ENCODE measurements at regions not wholly inside any gene's neighbourhood (a gene's known extent, or its start where the extent isn't known, plus 50 kb on each side); places are given as distances from the start of the nearest gene placed in this dataset.
"Not testable (repeated sequence)": the region's sequence is repeated elsewhere in the genome, so short reads cannot be mapped to it uniquely, and the experiment has no call there.

DNA sequence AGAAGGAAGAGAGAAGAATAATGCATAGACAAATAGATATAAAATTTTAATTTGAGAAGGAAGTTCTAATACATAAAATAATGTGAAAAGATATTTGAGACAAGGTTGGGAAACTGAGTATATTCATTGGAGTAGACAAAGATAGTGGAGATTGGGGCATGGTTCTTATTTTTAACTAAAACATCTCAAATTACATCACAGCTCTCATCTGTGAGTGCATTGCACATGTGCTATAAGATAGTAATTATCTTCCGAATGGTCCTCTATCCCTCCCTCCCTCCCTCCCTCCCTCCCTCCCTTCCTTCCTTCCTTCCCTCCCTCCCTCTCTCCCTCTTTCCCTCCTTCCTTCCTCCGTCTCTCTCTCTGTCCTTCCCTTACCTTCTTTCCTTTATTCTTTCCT, 1104.0 kb upstream of the FLRT2 start:
- DNase-seq (ENCODE audit: low spot score) (no peak), ATAC-seq (no peak)

DNA sequence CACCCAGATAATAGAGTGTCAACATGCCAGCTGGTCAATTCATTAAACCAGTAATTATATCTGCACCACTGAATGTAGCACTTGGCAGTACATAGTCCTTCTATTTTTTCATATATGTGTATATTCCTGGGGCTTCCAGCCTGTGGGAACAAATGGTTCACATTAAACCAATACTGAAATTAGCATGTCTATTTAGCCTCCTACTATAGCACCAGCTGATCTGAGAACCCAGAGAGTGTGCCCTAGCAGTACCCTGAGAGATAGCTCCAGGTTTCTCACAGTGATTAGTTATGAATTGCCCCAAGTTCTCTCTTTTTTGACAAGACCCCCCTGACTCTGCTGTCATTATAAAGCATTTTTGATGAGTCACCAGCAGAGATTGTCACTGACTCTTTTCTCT, 1097.3 kb upstream of the FLRT2 start:
- ATAC-seq, result no peak
- no peak for DNase-seq (ENCODE audit: low spot score)

DNA sequence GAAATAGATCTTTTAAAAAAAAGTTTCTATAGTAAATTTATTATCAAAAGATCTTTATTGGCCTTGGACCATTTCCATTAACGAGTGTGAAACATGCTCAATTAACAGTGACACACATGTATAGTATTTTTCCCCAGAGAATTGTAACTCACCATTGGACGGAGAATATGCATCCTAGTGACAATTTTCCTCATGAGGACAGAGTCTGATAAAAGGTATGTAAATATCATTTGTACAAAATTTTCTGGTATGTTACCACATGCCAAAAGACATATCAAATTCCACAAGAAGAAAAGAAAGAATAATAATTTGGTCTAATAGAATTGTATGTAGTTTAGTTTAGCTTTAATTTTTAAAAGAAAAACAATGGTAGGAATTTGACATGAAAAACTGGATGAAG, 1096.0 kb upstream of the FLRT2 start:
- no peak for ATAC-seq
- no peak for DNase-seq (ENCODE audit: low spot score)

DNA sequence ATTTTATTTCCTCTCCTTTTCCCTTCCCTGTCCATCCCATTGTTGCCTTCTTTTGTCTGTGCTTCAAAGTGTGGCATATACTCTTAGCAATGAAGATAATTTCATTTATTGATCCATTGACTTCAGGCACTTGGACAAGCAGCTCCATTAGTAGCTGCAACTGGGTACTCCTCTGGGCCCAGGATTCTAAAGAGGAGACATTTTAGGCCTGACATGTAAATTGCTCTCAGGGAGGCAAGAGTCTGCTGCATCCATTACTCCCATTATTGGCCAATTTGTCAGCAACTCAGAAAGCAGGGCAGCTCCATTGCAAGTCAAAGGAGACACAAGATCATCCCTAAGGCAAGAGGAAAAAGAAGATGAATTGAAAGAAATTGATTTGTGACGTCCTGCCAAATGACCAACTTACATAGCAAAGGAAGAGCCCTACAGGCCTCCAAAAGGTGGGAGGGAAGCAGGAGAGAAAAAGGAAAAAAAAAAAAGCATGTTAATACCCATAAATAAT, 1094.1 kb upstream of the FLRT2 start:
- DNase-seq (ENCODE audit: low spot score), result no peak
- no peak for ATAC-seq

DNA sequence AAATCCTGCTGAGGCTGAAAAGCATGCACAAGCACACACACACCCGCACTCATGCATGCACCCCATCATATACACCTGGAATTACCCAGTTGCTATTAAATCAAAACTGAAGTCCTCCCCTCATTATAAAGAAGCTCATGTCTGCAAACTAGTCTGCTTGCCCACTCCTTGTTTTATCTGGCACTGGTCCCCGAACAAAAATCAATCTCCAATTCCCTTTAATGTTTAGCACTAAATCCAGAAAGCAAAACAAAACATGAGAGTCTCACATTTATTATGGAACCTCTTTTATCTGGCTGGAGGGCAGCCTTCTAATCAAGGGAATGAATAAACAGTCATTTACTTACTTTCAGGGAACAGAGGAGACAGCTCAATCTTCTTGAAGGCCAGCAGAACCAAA, 1093.4 kb upstream of the FLRT2 start:
- ATAC-seq (no peak), DNase-seq (ENCODE audit: low spot score) (no peak)

DNA sequence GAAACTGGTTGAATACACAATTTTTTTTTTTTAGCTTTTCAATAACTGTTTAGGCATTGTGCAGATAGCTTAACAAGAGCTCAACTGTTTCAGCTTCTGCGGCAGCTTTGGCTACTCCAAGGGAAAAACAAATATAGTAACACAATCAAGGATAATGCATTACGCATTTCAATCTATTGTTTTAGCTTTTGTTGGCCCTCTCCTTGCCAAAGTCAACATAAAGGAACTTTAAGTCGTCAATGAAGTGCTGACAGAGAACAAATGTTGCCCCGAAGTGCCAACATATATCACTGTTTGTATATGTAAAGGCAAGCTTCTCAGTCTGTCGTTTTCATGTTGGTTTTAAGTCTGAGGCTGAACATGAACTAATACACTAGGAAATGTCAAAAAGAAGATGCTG, 1087.4 kb upstream of the FLRT2 start:
- ATAC-seq (no peak), DNase-seq (ENCODE audit: low spot score) (no peak)

DNA sequence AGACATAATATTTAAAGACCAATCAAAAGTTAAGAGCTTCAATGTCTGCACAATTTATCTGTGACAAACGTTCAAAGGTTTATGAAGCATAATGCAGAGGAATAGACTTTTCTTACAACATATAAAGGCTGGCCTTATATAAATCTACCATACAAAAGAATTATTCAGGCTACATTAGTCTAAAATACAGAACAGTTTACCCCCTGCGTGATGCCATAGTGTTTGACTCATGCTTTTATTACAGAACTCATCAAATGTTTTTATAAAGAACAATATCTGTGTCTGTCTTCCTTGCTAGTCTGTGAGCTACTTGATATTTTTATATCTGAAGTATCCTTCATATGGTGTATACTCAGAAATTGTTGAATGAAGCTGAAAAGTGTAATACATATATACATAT, 1084.5 kb upstream of the FLRT2 start:
- DNase-seq (ENCODE audit: low spot score), result no peak
- ATAC-seq, result no peak

DNA sequence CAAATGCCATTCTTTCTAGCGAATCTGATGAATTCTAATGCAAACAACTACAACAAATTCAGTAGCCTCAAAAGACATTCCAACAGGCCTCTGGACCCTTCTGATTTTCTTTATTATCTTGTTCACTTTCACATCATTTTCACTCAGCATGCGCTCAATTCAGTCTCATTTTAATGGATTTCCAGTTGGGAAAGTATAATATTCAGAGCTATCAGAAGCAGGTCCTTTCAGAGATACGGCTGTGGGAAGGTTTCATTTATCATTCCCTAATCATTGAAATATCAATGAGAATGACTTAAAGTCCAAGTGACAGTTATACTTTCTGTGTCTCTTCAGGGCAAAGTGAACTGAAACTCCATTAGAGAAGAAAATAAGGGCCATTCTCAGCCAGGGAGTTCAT, 1083.7 kb upstream of the FLRT2 start:
- ATAC-seq (no peak), DNase-seq (ENCODE audit: low spot score) (no peak)

DNA sequence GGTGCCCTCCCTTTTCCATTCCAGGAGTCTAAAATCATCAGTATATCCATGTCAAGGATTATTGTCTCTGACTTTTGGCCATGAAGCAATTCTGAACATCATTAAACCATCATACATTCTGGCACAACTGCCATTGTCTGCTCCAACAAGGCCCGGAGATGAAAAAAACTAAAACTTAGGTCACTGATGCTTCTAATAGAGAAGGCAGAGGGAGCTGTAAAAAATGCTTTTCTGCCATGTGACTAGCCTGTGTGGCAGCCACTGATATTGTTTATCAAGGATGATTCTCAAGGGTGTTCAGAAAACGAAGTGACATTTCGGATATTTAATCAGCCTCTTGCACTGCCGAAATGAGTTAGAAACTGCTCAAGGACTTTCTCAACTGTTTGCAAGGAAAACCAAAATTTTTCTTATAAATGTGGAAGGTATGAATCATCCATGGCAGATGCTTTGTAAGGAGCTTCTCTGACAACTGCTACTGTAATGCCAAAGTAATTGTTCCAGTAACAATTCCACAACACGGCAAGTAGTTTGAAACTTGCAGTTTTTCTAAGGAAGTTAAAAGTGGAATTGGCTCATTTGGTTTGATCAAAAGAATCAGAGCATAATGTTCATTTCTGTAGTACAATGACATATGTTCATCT, 1076.5 kb upstream of the FLRT2 start:
- ATAC-seq, result no peak

DNA sequence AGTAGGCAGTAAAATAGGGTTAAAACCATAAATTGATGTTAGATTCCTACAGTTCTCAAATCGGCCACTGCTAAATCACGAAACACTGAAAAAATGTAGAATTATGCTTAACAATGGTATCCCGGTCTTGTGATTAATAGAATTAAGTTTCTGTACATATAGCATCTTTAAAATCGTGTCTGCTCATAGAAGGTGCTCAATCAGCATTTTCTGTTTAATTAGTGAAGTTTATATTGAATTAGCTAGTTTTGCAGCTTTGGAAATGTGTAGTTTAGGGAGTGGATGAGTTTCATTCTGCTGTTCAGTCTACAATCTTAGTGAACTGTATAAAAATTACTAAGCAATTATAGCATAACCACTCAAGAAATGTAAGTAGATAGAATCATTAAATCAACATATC, 1075.8 kb upstream of the FLRT2 start:
- no peak for ATAC-seq
- no peak for DNase-seq (ENCODE audit: low spot score)

More for the DNA sequence above, 1076.5 kb upstream of the FLRT2 start:
- DNase-seq (ENCODE audit: low spot score), result no peak

DNA sequence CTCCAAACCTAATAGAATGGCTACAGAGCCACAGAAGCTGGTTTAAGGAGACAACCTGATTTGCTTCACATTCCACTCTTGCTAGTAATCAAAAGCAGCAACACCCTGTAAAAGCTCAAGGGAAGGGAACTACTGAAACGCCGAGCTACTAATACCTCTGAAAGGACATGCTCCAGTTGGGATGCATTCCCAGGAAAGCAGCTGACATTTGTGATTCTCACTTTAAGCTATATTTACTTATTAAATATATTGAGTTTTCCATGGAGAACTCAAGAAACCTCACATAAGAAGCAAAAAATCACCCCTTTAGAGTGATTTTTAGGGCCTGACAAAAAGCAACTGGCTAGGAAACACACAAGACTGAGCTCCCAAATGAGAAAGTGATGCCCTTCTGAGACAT, 1073.0 kb upstream of the FLRT2 start:
- DNase-seq (ENCODE audit: low spot score) (no peak), ATAC-seq (no peak)

DNA sequence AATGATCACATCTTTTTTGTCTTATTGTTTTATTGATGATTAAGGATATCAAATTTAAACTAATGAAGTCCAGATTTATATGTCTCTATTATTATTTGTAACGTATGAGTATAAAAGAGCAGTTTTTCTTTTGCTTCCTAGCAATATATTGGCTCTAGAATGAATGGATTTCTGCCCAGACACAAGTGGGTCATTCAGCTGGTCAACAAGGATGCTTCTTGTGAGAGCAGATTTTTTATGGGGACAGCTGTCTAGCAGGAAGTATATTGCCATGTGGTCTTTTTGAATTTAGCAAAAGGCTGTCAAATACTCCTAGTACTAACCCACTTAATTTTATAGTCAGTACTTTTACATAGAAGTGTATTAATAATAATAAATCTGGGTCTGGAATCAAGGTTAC, 1071.1 kb upstream of the FLRT2 start:
- DNase-seq (ENCODE audit: low spot score) (no peak), ATAC-seq (no peak)

DNA sequence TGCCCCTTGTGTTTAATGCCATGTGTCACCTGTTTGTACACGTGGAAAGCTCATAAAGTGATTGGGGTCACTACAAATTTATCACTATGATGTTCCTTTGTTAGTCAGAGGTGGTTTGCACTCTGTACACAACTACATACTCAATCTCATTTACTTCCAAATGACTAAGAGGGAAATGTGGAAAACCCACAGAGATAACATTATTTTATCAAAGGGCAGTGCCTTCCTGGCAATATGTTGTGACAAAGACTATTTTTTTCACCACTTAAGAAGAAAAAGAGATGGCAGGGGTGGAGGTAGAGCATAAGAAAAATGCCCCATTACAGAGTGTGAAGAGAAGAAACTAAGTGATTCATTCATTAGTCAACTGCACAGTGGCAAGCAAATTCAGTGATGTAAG, 1064.1 kb upstream of the FLRT2 start:
- ATAC-seq (no peak), DNase-seq (ENCODE audit: low spot score) (no peak)

DNA sequence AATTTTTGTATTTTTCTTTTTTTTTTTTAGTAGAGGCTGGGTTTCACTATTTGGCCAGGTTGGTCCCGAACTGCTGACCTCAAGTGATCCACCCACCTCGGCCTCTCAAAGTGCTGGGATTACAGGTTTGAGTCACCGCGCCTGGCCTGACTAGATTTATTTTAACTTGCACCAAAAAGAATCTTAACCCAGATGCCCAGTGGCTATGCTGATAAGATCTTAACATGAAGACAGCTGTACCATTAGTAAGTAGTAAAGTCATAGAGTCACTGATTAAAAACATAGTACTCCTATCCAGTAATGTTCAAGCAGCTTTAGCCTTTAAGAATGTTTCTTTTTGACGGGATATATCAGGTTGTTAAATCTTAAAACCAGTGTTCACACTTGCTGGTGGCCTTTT, 1061.8 kb upstream of the FLRT2 start:
- ATAC-seq, result no peak
- DNase-seq (ENCODE audit: low spot score), result no peak

DNA sequence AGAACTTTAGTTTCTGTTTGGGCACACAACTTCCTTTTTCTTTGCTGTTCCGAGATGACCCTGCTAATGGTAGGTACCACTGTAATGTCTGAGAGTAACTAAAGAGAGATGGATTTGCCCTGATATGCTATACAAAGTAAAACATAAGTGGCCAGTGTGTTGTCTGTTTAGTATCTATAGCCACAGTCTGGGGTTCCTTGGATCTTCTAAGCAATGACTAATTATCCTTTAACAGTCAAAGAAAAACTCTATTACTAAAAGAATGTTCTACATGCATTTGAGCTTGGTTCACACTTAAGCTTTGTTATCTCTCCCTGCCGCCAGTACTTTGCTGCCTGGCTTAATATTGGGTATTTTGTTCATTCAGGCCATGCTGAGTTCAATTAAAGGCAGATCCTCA, 1051.9 kb upstream of the FLRT2 start:
- ATAC-seq (no peak), DNase-seq (ENCODE audit: low spot score) (no peak)

DNA sequence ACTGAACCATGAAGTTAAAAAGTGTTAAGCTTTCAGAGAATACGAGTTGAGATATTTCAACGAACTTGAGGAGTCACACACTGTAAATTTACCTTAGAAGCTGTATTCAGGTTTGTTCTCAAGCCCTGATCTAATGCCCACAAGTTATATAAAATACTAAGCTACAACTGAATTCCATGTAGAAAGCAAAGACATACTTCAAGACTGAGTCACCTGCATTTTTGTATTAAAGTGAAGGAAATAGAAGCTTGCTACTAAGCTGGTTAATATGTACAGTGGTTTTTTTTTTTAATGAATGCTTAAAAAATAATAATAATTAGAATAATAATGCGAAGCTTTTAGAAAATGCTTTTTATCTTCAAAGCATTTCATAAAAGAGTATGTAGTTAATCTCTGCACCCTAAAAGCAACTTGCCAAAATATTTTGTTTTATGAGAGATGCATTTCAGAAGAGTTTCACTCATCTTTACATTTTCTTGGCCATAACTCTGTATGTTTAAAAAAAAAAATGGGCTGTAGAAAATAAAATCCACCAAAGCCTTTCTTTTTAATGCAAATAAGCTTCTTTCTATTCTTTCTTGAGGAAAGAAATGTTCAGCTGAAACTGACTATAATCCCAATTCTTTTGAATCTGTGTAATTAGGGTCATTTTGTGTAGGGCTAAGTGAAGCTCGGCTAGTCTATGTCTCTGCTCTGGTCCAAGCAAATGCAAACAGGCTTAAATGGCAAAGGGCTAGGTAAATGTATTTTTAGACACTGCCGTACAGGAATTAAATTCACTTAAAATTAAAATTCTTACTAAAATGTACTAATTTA, 1047.5 kb upstream of the FLRT2 start:
- ATAC-seq (no peak), DNase-seq (ENCODE audit: low spot score) (no peak)

DNA sequence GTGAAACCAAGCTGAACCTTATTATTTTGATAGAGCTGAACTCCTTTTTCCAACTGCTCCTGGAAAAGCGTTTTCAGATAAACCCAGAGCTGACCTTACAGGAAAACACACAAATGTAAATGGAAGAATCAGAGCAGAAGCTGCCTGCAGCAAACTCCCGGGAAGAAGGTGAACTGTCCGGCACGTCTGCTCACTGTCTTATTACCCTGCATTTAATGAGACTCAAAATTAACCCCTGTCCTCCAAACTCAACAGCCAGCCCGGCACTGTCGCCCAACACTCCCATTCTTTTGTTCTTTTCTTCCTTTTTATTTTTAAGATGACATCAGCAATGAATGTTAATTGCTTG, 1046.9 kb upstream of the FLRT2 start:
- ATAC-seq (no peak), DNase-seq (ENCODE audit: low spot score) (no peak)

DNA sequence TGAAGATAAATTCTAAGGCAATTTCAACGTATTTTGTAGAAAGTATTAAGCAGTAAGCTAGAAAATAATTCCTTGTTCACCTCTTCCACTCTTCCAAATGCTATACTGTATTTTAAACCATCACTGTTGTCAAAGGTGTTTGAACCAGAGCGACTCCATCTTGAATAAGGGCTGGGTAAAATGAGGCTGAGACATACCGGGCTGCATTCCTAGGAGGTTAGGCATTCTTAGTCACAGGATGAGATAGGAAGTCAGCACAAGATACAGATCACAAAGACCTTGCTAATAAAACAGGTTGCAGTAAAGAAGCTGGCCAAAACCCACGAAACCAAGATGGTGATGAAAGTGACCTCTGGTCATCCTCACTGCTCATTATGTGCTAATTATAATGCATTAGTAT, 1045.7 kb upstream of the FLRT2 start:
- not testable (repeated sequence) for DNase-seq (ENCODE audit: low spot score); ATAC-seq

DNA sequence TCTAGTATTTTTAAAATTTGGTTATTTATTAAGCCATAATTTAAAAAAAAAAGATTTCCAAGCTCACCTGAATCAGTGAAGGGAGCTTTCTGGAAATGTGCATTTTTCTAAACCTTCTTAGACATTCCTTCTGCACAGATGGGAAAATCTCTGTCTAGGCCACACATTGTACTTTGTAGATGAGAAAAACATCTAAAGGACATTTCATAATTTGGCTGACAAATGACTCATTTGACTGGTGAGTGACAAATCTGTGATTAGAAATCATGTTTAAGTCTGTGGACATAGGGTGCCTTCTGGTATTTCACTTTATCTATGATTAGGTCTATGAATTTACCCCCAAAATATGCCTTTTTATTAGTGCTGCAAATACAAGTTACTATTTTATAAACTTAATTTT, 1044.9 kb upstream of the FLRT2 start:
- no peak for ATAC-seq

DNA sequence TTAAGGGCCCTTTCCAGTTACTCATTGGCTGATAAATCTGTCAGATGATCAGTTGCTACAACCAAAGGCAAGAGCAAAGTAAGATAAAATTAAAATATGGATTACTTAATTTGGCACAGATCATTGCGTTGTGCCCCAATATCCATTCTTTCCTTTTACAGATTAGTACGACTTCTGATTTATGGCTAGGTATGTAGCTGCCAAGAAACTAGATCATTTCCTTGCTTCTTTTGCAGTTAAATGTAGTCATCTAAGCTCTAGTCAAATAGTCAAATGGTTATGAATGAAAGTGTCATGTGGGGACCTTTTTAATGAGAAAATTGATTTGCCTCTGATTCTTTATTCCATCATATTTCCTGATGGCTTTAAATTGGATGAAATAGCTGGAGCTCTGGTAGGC, 1039.9 kb upstream of the FLRT2 start:
- DNase-seq (ENCODE audit: low spot score) (no peak), ATAC-seq (no peak)

More for the DNA sequence above, 1044.9 kb upstream of the FLRT2 start:
- DNase-seq (ENCODE audit: low spot score), result no peak

DNA sequence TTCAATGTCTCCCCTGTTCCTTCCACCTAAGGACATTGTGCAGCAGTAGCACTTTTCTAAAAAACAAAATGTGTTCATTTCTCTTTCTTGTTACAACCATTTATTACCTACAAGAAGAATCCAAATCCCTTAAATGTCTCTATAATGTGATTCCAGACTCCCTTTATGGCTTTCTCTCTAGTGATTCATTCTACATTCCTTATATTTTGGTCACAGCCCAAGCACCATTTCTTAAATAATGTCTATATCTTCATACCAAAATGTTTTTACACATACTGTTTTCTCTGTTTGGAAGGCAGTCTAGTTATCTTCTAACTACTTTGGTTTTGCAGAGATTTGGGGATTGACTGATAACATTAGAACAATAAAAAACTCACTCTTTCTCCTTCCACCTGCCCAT, 1037.3 kb upstream of the FLRT2 start:
- DNase-seq (ENCODE audit: low spot score), result no peak
- no peak for ATAC-seq

DNA sequence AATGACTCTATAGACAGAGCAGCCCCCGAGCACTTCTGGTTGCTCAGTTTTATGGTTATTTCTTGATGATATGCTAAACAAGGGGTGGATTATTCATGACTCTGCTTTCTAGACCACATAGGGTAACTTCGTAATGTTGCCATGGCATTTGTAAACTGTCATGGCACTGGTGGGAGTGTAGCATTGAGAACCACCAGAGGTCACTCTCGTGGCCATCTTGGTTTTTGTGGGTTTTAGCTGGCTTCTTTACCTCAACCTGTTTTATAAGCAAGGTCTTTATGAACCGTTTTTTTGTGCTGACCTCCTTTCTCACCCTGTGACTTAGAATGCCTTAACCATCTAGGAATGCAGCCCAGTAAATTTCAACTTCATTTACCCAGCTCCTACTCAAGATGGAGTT, 1036.2 kb upstream of the FLRT2 start:
- ATAC-seq (no peak), DNase-seq (ENCODE audit: low spot score) (no peak)

DNA sequence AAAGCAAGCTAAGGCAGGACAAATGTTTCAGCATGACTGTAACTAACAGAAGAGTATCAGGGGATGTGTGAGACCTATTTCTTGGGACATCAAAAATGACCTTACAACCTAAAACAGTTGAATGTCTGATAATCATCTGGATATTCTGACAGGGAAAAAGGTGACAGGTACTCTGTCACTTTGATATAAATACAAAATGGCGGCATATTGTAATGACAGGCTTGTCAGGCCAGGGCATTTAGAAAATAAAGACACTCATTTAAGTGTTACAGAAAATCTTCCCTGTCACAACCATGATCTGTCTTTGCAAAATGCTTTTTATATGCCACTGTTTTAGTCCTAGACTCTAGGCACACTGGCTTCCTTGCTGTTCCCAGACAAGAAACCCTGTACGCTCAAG, 1033.3 kb upstream of the FLRT2 start:
- no peak for ATAC-seq
- DNase-seq (ENCODE audit: low spot score), result no peak
